VCaP (cell line): ENCODE measurements at regions not wholly inside any gene's neighbourhood (a gene's known extent, or its start where the extent isn't known, plus 50 kb on each side); places are given as distances from the start of the nearest gene placed in this dataset.

Experiments
- H3K27ac ChIP-seq: fragments of 450-650 bp; 2 replicates; pipeline ENCODE4 v1.5.1; 2017
- CTCF ChIP-seq: fragments of 450-650 bp; conservative IDR thresholded peaks from 2 replicates; pipeline ENCODE4 v1.5.1; 2017; ENCODE audit warnings: mild to moderate bottlenecking, moderate library complexity

- no peak overlapping the region for H3K27ac ChIP-seq
- TF ChIP-seq CTCF = no peak
Observed at GRCh38 chr7:155208681-155209477, 88.8 kb upstream of the INSIG1 start.

- TF ChIP-seq CTCF = no peak
- no peak overlapping the region for H3K27ac ChIP-seq
Observed at GRCh38 chr7:155209478-155210319, 88.0 kb upstream of the INSIG1 start.

DNA sequence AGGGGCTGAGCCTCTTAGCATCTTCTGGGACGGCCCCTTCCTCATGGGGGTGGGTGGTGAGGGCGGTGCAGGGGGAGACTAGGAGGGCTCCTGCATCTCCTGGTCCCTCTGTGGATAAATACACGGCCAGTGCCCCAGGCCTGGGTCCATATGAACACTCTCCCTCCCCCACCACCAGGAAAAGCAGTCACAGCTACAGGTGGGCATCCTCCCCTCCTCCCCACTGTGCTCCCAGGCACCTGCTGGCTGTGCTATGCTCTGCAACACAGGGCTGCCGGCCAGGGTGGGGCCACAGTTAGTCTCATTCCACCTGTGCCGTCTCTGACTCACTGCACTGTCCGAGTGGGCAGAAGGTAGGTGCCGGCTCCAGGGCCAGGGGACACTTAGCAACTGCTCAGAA, 87.3 kb upstream of the INSIG1 start:
- no peak overlapping the region for H3K27ac ChIP-seq
- no peak for TF ChIP-seq CTCF

DNA sequence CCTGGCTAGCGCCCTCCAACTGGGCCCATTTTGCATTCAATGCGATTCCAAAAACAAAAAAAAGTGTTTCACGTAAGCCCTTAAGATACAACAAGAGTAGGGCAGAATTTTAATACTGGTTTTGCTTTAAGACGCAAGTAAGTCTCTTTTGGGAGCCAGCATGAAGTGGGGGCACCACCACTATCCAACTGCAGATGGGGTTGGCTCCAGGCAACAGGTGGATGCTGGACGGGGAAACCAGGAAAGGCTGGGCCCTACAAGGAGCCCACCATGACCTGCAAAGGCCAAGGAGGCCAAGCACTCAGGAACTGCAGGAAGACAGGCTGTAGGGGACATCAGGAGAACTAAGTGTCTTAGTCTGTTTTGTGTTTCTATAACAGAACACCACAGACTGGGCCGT, 86.5 kb upstream of the INSIG1 start:
- H3K27ac ChIP-seq = no peak overlapping the region
- TF ChIP-seq CTCF = no peak

GRCh38 chr7:155211761-155212160, 85.9 kb upstream of the INSIG1 start:
- H3K27ac ChIP-seq = no peak overlapping the region
- TF ChIP-seq CTCF = no peak

DNA sequence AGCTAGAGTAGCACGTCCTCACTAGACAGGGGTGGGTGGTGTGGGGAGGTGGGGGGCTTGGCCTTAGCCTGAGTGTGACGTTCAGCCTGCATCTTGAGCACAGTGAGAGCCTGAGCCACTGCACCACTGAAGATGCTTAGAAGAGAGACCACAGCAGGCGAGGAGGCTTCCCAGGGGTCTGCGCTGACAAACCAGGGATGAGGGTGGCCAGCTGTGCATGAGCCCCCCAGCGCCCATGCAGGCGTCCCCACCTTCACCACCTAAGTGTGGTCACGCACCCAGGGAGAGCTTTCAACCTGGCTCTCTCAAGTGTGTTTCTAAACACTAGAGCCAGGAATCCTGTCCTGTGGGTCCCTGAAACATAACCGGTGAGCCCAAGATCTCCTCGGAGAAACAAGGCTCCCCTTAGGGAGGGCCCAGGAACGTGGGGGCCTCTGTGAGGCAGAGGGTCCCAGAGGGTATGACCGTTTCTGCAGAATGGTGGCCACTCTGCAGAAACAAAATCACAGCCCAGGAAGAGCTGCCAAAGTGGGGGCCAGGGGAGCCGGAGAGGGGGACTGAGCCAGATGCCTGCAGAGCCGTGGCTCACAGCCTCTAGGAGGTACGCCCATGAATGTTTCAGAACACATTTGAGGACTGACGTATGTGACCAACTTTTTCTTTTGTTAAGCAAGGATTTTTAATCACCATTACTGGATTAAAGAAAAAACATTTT, 85.2 kb upstream of the INSIG1 start:
- H3K27ac ChIP-seq = no peak overlapping the region
- no peak for TF ChIP-seq CTCF

DNA sequence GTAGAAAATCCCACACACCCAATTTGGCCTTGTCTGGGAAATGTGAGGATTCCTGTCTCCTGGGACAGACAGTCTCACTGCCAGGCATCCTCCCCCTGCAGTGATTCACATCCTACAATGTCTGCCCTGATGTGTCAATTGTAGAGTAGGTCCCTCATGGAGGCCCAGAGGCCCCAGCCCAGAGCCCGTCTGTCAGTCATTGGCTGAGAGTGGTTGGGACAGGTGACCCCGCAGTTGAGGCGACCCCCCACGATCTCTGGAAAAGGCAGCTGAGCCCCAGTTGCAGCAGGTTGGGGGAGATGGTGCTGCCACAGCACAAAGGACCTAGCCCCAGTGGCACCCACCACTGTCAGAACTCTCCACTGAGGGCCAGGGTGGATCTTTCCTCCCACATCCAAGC, 84.3 kb upstream of the INSIG1 start:
- no peak overlapping the region for H3K27ac ChIP-seq
- no peak for TF ChIP-seq CTCF
